Aorta (tissue), 5 donors: ENCODE measurements at regions not wholly inside any gene's neighbourhood (a gene's known extent, or its start where the extent isn't known, plus 50 kb on each side); places are given as distances from the start of the nearest gene placed in this dataset.

Source experiments
- ATAC-seq: fragments of 200-7000 bp; cut with Tn5 transposase; one replicate; pipeline ENCODE4 v1.9.1; 2022; ENCODE audit warnings: moderate library complexity; ENCODE audit not compliant: low FRiP score
- DNase-seq, 2 donors: peaks; one replicate each; pipeline ENCODE4 v3.0.0-alpha.2; 2020
- H3K27ac ChIP-seq, 2 donors: one replicate each; pipeline ENCODE4 v1.5.1; 2013; ENCODE audit warnings: low read length in 2 of 2, mild to moderate bottlenecking in 2 of 2, moderate library complexity in 2 of 2, control low read depth in 1 of 2, inconsistent platforms in 1 of 2, low read depth in 1 of 2
- H3K27me3 ChIP-seq, 2 donors: one replicate each; pipeline ENCODE4 v1.6.1; 2013; ENCODE audit warnings: control low read depth in 1 of 2, low read length in 1 of 2, mild to moderate bottlenecking in 1 of 2, moderate library complexity in 1 of 2; ENCODE audit not compliant: insufficient read depth in 2 of 2, control insufficient read depth in 1 of 2
- H3K36me3 ChIP-seq, 2 donors: one replicate each; pipeline ENCODE4 v1.6.1; 2013; ENCODE audit warnings: control low read depth in 1 of 2, low read length in 1 of 2, mild to moderate bottlenecking in 1 of 2; ENCODE audit not compliant: insufficient read depth in 2 of 2, control insufficient read depth in 1 of 2
- H3K4me1 ChIP-seq, 2 donors: one replicate each; pipeline ENCODE4 v1.6.1; 2013; ENCODE audit warnings: low read length in 2 of 2, control low read depth in 1 of 2, mild to moderate bottlenecking in 1 of 2, moderate library complexity in 1 of 2; ENCODE audit not compliant: insufficient read depth in 2 of 2, control insufficient read depth in 1 of 2
- H3K4me3 ChIP-seq, 2 donors: one replicate each; pipeline ENCODE4 v1.5.1; 2013; ENCODE audit warnings: low read length in 2 of 2, control low read depth in 1 of 2, mild to moderate bottlenecking in 1 of 2
- H3K9me3 ChIP-seq: one replicate; pipeline ENCODE4 v1.6.1; 2013; ENCODE audit warnings: mild to moderate bottlenecking, low read length; ENCODE audit not compliant: control insufficient read depth
- WGBS, 2 donors: extraction: QIAGEN DNeasy Blood & Tissue Kit; methylation state at CpG; one replicate each; pipeline ENCODE4 v1.1.7; 2013; 5-methylcytosine and 5-hydroxymethylcytosine counted together
- intact Hi-C, 2 donors: fragments of 100-400 bp; cut with DNase I; formaldehyde crosslinking; loops; one replicate each; pipeline versions ENCODE4 v1.14.2 to v1.15.0; 2022
- donor health status: healthy with polysubstance abuse.
- donor health status: Bipolar disorder and iron deficiency.
- donor health status: DM: no; HTN: no; CAD: no.
- donor health status: DM: no; HTN: no; CAD: no.
- donor health status: DM: yes; HTN: yes; CAD: no.

DNA sequence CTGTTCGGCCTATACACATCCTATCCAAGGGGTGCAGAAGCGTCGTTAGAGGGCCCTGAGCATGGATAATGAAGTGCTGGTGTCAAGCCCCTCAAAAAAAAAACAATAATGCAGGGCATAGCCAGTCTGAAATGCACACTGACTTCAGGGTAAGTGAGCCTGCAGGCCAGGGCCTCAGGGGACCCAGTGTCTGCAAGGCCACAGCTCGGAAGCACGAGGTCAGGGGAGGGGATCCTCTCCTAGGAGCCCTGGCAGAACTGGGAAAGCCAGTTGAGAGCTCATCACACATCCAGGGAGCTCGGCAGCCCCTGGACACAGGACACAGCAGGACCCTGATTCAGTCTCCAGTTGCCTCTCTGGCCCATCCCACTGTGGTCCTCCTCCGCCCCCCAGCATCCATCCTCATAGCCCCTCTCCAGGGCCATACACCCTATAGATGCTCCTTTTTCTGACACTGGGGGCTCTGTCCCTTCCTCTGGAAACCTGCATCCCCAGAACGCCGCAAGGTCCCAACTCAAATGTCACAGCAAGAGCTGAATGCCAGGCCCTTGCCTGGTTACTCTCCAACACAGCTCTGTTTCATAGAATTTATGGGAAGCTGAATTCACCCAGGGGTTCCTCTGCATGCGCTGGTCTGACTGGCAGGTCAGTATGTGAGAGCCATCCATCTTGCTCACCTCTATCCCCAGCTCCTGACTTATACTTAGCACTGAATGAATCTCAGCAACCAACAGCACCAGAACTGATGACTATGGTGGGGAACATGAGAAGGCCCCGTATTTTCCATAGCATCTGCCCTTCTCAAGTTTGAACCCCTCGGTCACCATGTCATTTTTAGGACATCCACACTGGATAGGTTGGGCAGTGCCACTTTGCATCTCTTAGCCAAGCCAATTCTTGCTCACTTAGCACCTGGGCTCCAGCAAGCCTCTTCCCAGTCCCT, 717.0 kb upstream of the IGFBP3 start:
- H3K36me3 ChIP-seq, result no peaks in the 10 kb centered on the region
- peaks cover 1% of the 10 kb centered on the region for H3K9me3 ChIP-seq
- H3K27me3 ChIP-seq, result no peaks in the 10 kb centered on the region
- WGBS, 2 donors, result 81 to 84% methylated on average over 11 to 12 of the region's 12 CpGs
- H3K4me1 ChIP-seq, result no peaks in the 10 kb centered on the region
- no peak overlapping the region for H3K27ac ChIP-seq
- intact Hi-C loops, result no loop called here
- no peak for ATAC-seq
- H3K4me3 ChIP-seq, result no peak overlapping the region
- DNase-seq, result no peak

DNA sequence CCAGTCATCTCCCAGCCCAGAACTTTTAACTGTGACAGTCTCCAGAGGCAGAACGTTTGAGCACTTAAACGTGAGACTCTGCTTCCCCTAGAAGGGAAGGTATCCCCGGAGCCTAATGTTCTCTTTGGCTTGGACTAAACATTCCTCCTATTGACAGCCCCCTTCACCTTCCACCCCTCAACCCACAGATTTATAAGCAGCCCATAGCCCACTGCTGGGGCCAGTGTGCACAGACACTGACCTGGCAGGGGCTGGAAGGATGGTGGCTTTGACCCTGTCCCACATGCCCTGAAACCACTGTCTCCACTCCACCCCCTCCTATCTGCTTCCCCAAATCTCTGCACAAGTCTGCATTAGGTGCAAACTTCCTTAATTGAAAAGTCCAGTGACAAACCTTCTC, 715.0 kb upstream of the IGFBP3 start:
- Histone ChIP-seq H3K27ac (no peak overlapping the region), H3K36me3 (no peaks in the 10 kb centered on the region), H3K4me1 (no peaks in the 10 kb centered on the region), H3K4me3 (no peak overlapping the region), H3K9me3 (peaks cover 1% of the 10 kb centered on the region), H3K27me3 (no peaks in the 10 kb centered on the region)
- no peak for DNase-seq
- intact Hi-C loops, result no loop called here
- ATAC-seq, result no peak
- 56 to 61% methylated on average over 3 of the region's 3 CpGs for WGBS, 2 donors

DNA sequence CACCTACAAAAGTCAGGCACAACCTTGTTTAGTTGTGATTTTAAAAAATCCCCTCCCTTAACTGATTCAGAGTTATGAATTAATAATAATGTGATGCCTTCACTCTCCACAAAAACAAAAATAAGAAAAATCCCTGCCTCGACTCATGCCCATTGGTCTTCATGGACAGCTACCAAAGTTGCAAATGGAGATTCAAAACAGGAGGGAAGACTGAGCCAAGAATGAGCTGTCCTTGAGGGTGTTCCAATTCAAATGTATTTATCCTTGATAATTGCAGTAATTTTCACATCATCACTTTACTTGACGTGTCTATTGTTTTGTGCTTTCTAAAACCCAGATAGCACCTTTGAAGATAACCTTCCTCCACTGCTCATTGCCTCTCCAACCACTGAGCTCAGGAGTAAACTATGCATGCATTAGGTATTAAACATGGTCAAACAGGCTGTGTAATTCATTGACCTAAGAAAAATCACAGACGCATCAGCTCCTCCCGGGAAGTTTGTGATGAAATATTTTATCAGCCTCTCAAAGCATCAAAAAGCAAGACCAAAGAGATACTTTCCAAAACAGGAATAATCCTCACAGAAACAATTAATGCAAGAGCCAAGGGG, 712.7 kb upstream of the IGFBP3 start:
- intact Hi-C loops, result no loop called here
- ATAC-seq (no peak), DNase-seq (no peak)
- Histone ChIP-seq H3K9me3 (no peaks in the 10 kb centered on the region), H3K27me3 (no peaks in the 10 kb centered on the region), H3K4me3 (no peak overlapping the region), H3K27ac (no peak overlapping the region), H3K4me1 (no peaks in the 10 kb centered on the region), H3K36me3 (no peaks in the 10 kb centered on the region)
- 80 to 84% methylated on average over 4 of the region's 4 CpGs for WGBS, 2 donors

DNA sequence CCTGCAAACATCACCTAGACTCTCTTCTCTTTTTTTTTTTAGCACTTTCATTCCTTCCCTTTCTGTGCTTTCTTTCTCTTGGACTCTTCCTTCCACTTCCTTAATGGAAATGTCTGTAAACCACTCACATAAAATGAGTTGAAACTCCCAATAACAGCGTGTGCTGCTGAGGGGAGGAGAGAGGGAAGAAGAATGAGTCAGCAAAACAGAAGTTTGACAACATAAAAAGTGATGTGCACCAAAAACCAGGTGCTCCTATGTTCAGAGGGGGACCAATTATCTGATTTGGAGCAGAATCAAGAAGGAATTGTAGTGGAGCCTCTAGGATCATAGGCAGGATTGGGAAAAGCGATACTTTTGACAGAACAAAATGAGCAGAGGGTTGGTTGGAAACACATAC, 712.1 kb upstream of the IGFBP3 start:
- H3K36me3 ChIP-seq, result no peaks in the 10 kb centered on the region
- no peak overlapping the region for H3K27ac ChIP-seq
- DNase-seq (no peak), ATAC-seq (no peak)
- H3K9me3 ChIP-seq, result no peaks in the 10 kb centered on the region
- H3K27me3 ChIP-seq, result no peaks in the 10 kb centered on the region
- intact Hi-C loops, result no loop called here
- 89 to 90% methylated on average over 2 of the region's 2 CpGs for WGBS, 2 donors
- H3K4me3 ChIP-seq, result no peak overlapping the region
- H3K4me1 ChIP-seq, result no peaks in the 10 kb centered on the region

- H3K4me1 ChIP-seq, result no peaks in the 10 kb centered on the region
- no peaks in the 10 kb centered on the region for H3K9me3 ChIP-seq
- no peaks in the 10 kb centered on the region for H3K27me3 ChIP-seq
- H3K27ac ChIP-seq, result no peak overlapping the region
- H3K36me3 ChIP-seq, result no peaks in the 10 kb centered on the region
- DNase-seq (no peak), ATAC-seq (no peak)
- no peak overlapping the region for H3K4me3 ChIP-seq
- intact Hi-C loops, result no loop called here
- 83 to 87% methylated on average over 2 of the region's 2 CpGs for WGBS, 2 donors
These were observed 709.0 kb upstream of the IGFBP3 start for GRCh38 chr7:46630031-46630430.

DNA sequence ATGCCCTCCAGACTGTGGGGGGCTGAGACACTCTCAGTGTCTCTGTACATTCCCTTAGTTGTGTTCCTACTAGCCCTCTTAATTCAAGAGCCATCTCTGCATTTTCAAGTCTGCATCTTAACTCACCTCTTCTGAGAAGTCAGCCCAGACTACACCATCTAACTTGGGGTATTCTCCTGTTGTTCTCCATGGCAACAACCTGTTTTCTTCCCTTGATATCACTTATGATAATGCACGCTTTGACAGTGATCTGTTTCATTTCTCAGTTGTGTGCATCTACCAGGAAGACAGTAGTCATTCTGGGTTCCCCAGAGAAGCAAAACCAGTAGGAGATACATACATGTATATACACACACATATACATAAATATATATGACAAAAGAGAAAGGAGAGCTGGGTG, 707.3 kb upstream of the IGFBP3 start:
- Histone ChIP-seq H3K27ac (no peak overlapping the region), H3K9me3 (no peaks in the 10 kb centered on the region), H3K27me3 (no peaks in the 10 kb centered on the region), H3K36me3 (no peaks in the 10 kb centered on the region), H3K4me1 (no peaks in the 10 kb centered on the region), H3K4me3 (no peak overlapping the region)
- intact Hi-C loops, result no loop called here
- no peak for ATAC-seq
- DNase-seq, result no peak
- WGBS, 2 donors, result 89 to 97% methylated on average over 1 of the region's 1 CpG

- H3K27ac ChIP-seq, result no peak overlapping the region
- H3K36me3 ChIP-seq, result no peaks in the 10 kb centered on the region
- no peaks in the 10 kb centered on the region for H3K9me3 ChIP-seq
- no peaks in the 10 kb centered on the region for H3K27me3 ChIP-seq
- 80 to 85% methylated on average over 5 of the region's 5 CpGs for WGBS, 2 donors
- no peak for ATAC-seq
- intact Hi-C loops, result no loop called here
- DNase-seq, result no peak
- no peaks in the 10 kb centered on the region for H3K4me1 ChIP-seq
- H3K4me3 ChIP-seq, result no peak overlapping the region
These were observed 705.7 kb upstream of the IGFBP3 start for GRCh38 chr7:46626691-46627310.

DNA sequence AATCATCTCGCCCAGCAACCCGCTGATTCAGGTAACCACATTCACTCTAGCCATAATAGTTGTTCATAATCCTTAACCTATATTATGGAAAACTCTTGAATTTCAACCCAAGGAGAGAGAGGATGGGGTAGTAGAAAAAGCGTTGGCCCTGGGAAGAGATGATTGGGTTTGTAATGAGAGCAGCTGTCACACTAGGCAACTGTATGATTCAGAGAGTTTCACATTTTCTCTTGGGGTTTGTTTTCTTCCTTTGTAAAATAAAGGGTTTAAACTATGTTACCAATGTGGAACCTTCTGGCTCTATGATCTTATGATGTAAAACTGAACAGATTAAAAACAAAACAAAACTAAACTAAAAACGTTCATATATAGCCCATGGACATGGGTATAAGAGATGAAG, 705.2 kb upstream of the IGFBP3 start:
- WGBS, 2 donors, result 82 to 84% methylated on average over 4 of the region's 4 CpGs
- no peaks in the 10 kb centered on the region for H3K9me3 ChIP-seq
- no peaks in the 10 kb centered on the region for H3K4me1 ChIP-seq
- ATAC-seq, result no peak
- no peaks in the 10 kb centered on the region for H3K27me3 ChIP-seq
- no peak overlapping the region for H3K27ac ChIP-seq
- intact Hi-C loops, result no loop called here
- no peak for DNase-seq
- H3K4me3 ChIP-seq, result no peak overlapping the region
- no peaks in the 10 kb centered on the region for H3K36me3 ChIP-seq
